NB4 (cell line): ENCODE measurements at regions not wholly inside any gene's neighbourhood (a gene's known extent, or its start where the extent isn't known, plus 50 kb on each side); places are given as distances from the start of the nearest gene placed in this dataset.

Experiments
- DNase-seq: peaks from one replicate; pipeline ENCODE4 v3.0.0; 2010; ENCODE audit warnings: low read depth
- H3K4me3 ChIP-seq: one replicate; pipeline ENCODE4 v1.5.1; 2011; ENCODE audit warnings: mild to moderate bottlenecking, low read depth, low read length, moderate library complexity
- MYC ChIP-seq: IDR thresholded peaks from 2 replicates; pipeline ENCODE4 v1.6.1; 2011; ENCODE audit warnings: low read depth, low read length
- POLR2A ChIP-seq: IDR thresholded peaks from 2 replicates; pipeline ENCODE4 v1.6.1; 2011; ENCODE audit warnings: mild to moderate bottlenecking; ENCODE audit not compliant: insufficient read length; ENCODE audit errors: extremely low read depth
- TF ChIP-seq, protein P1 (sequence below): IDR thresholded peaks from one replicate; pipeline ENCODE4 v1.5.1; 2012; ENCODE audit warnings: low read depth, low read length
- TF ChIP-seq, protein P2 (sequence below): IDR thresholded peaks from 2 replicates; pipeline ENCODE4 v1.6.1; 2011; ENCODE audit warnings: low read depth, low read length

DNA sequence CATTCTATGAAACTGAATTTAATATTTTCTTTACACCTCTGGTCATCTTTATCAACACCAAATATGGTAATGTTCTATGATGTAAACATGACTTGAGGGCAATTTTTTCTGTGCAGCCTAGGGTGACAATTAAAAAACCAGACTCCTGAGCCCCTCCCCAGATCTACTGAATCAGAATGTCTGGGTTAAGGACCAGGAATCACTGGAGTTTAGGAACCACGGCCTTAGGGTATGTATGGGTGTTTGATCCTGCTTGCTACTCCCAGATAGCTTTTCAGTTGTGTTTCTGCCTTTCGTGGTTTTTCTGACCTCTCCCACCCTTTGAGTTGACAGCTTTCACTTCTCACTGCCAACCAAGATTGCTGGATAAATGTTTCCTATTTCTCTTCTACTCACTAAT is 332.2 kb downstream of the DHX15 start:
- TF ChIP-seq, protein P1, sequence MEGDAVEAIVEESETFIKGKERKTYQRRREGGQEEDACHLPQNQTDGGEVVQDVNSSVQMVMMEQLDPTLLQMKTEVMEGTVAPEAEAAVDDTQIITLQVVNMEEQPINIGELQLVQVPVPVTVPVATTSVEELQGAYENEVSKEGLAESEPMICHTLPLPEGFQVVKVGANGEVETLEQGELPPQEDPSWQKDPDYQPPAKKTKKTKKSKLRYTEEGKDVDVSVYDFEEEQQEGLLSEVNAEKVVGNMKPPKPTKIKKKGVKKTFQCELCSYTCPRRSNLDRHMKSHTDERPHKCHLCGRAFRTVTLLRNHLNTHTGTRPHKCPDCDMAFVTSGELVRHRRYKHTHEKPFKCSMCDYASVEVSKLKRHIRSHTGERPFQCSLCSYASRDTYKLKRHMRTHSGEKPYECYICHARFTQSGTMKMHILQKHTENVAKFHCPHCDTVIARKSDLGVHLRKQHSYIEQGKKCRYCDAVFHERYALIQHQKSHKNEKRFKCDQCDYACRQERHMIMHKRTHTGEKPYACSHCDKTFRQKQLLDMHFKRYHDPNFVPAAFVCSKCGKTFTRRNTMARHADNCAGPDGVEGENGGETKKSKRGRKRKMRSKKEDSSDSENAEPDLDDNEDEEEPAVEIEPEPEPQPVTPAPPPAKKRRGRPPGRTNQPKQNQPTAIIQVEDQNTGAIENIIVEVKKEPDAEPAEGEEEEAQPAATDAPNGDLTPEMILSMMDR = no peak
- no peak overlapping the region for H3K4me3 ChIP-seq
- DNase-seq = no peak

DNA sequence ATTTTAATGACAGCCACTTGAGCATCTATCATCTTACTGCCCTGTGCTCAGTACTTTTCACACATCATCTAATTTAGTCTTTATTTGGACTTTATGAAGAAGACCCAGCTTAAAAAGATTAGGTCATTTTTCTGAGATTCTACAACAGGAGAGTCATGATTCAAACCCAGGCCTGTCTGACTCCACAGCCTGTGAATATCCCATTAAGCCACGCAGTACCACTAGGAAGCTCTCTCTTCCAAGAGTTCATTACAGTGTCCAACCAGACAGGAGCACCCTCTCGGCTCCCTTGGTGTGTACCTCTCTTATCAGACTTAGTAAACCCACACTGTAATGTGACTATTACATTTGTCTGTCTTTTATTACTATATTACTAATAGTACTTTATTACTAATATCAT is 332.8 kb downstream of the DHX15 start:
- DNase-seq = no peak
- TF ChIP-seq, protein P1 = no peak
- TF ChIP-seq MYC (no peak), POLR2A (no peak)
- TF ChIP-seq, protein P2, sequence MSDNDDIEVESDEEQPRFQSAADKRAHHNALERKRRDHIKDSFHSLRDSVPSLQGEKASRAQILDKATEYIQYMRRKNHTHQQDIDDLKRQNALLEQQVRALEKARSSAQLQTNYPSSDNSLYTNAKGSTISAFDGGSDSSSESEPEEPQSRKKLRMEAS = no peak
- no peak overlapping the region for H3K4me3 ChIP-seq

DNA sequence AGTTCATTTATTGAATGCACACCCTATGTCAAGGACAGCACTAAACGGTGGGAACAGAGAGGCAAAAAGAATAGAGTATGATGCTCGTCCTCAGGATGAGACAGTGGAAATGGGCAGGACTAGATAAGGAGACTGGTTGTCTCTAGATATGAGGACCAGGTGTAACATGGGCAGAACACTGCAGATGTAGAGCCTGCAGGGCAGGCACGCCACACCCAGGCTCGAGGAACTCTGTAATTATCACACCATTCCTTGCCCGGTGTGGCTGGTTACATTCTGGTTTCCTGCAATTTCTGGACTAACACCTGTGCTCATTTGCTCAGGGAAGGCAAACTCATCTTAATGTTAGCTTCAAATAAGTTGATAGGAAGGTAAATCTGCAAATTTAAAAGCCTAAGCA is 334.4 kb downstream of the DHX15 start:
- no peak overlapping the region for H3K4me3 ChIP-seq
- no peak for DNase-seq
- TF ChIP-seq POLR2A (no peak), MYC (no peak)
- TF ChIP-seq, protein P2 = no peak
- TF ChIP-seq, protein P1 = no peak

DNA sequence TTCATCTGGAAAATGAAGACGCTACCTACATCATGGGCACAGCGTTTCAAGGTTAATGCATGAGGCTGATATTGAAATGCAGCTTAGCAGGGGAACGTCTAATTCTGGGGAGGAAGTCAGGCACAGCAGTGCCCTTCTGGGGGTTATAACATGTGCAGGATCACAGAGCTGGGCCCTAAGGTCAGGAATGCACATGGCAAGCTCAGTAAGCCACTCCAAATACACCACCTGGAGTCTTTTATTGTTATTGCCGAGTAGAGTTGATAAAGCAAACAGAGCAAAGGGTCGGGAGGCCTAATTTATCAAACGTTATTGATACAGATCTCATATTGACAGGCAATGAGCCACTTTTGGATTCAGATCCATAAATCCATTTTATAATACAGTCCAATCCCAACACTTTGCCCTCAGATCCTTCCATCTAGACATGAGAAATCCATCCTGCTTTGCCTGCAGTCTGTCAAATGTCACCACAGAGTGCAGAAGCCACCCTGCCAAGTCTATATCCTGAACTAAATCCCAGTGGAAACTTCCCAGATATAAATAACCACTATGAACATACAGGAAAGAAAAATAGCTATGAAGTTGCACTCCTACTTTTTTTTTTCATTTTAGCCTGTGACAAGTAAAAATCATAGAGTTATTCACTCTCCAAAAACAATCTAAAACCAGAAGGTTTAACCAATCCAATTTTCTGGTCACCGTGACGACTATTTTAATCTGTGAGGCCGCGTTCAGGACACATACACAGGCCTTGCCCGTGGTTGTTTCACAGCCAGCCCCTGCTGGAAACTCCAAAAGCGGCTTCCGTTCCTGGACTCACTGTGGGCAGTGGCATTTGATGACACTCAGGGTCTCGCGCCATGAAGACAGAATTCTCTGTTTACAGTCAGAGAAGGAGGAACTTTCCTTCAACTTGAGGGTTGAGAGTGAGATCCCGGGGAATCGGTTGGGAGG is 335.4 kb downstream of the DHX15 start:
- no peak for DNase-seq
- H3K4me3 ChIP-seq = no peak overlapping the region
- TF ChIP-seq, protein P1 = no peak
- no peak for TF ChIP-seq MYC
- no peak for TF ChIP-seq POLR2A
- TF ChIP-seq, protein P2 = no peak

DNA sequence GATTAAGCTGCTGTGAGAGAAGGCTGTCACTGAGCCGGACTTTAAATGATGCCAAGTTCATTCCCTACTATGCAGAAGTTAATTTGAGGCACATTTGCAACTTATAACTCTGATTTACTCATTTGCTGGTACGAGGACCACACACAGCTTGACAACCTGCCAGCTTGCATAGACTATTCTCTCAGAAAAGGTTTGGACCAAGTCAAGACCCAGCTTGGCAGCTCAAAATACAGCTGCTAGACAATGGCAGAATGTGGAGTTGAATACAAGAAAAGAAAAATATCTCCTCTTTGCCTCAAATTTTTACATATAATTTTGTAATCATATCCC is 338.9 kb downstream of the DHX15 start:
- TF ChIP-seq, protein P1 = no peak
- TF ChIP-seq, protein P2 = no peak
- DNase-seq = no peak
- H3K4me3 ChIP-seq = no peak overlapping the region
